PC-9 (cell line): ENCODE measurements at regions not wholly inside any gene's neighbourhood (a gene's known extent, or its start where the extent isn't known, plus 50 kb on each side); places are given as distances from the start of the nearest gene placed in this dataset.

Experiments
- EZH2 ChIP-seq: fragments of 200-600 bp; sonication (generic); IDR thresholded peaks from 2 replicates; pipeline ENCODE4 v1.8.0; 2017; ENCODE audit warnings: antibody characterized with exemption, low read depth
- TF ChIP-seq, protein P1 (sequence below): fragments of 200-600 bp; sonication (generic); conservative IDR thresholded peaks from 2 replicates; pipeline ENCODE4 v1.6.1; 2017; ENCODE audit warnings: mixed run types, antibody characterized with exemption, mild to moderate bottlenecking, moderate library complexity

DNA sequence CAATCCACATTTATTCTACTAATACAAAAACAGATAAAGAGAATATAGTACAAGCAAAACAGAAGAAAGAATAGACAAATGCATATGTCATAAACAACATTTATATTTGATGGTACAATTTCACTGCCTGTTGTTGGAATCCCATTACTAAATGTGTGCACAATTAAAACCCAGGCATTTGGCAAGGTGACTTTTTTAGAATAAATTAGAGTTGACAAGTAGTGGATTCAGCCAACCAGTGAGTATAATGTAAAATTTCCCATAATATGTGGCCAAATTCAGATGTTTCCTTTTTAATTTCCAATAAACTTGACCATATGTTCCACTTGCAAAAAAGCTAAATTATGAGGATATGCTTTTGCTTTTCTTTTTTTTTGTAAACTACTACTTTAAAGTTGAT is 1578.8 kb downstream of the OLFM4 start:
- TF ChIP-seq, protein P1, sequence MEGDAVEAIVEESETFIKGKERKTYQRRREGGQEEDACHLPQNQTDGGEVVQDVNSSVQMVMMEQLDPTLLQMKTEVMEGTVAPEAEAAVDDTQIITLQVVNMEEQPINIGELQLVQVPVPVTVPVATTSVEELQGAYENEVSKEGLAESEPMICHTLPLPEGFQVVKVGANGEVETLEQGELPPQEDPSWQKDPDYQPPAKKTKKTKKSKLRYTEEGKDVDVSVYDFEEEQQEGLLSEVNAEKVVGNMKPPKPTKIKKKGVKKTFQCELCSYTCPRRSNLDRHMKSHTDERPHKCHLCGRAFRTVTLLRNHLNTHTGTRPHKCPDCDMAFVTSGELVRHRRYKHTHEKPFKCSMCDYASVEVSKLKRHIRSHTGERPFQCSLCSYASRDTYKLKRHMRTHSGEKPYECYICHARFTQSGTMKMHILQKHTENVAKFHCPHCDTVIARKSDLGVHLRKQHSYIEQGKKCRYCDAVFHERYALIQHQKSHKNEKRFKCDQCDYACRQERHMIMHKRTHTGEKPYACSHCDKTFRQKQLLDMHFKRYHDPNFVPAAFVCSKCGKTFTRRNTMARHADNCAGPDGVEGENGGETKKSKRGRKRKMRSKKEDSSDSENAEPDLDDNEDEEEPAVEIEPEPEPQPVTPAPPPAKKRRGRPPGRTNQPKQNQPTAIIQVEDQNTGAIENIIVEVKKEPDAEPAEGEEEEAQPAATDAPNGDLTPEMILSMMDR: no peak
- no peak for TF ChIP-seq EZH2
